ENCODE measurements at regions not wholly inside any gene's neighbourhood (a gene's known extent, or its start where the extent isn't known, plus 50 kb on each side); places are given as distances from the start of the nearest gene placed in this dataset.

GRCh38 chr3:72285502-72285901 is 500.6 kb upstream of the PROK2 start:
- Histone ChIP-seq H4K91ac (ENCODE audit: insufficient read depth, low read depth, low read length) (no peak overlapping the region), H3K36me3 (ENCODE audit: control insufficient read depth, insufficient read depth, low read length) (no peaks in the 10 kb centered on the region), H2BK15ac (ENCODE audit: low read depth, low read length) (no peak overlapping the region), H3K18ac (ENCODE audit: low read depth, low read length) (no peak overlapping the region), H3K4me3 (ENCODE audit: insufficient read depth, low read depth, low read length) (no peak overlapping the region), H2BK20ac (ENCODE audit: low read depth, low read length) (no peak overlapping the region), H4K8ac (ENCODE audit: low read depth in 2 of 2, low read length in 2 of 2) (no peak overlapping the region), H3K9me1 (ENCODE audit: insufficient read depth, low read length) (no peaks in the 10 kb centered on the region), H3K23ac (ENCODE audit: low read depth, low read length) (no peak overlapping the region), H2AFZ (replicated peaks; ENCODE audit: low read length, poor library complexity) (no peak overlapping the region), H3K9ac (ENCODE audit: low read depth, low read length) (no peak overlapping the region), H4K5ac (ENCODE audit: low read depth, low read length) (no peak overlapping the region), H3K56ac (ENCODE audit: extremely low read depth, insufficient read depth, low read length) (no peak overlapping the region), H3K9me3 (ENCODE audit: control insufficient read depth, insufficient read depth, low read length) (peaks cover 8% of the 10 kb centered on the region), H2BK120ac (ENCODE audit: low read depth, low read length) (no peak overlapping the region), H2BK5ac (ENCODE audit: low read depth, low read length, poor library complexity, severe bottlenecking) (no peak overlapping the region), H2AK9ac (replicated peaks; ENCODE audit: low read depth, low read length, poor library complexity) (no peak overlapping the region), H4K20me1 (ENCODE audit: insufficient read depth, low read length) (no peaks in the 10 kb centered on the region), H3K79me1 (ENCODE audit: low read depth in 1 of 2, low read length in 2 of 2) (no peaks in the 10 kb centered on the region), H3K27me3 (ENCODE audit: control insufficient read depth, insufficient read depth, low read length) (peaks cover 38% of the 10 kb centered on the region), H3K27ac (ENCODE audit: insufficient read depth, low read length) (no peak overlapping the region), H3K4me1 (ENCODE audit: control insufficient read depth, insufficient read depth, low read length) (peaks cover 10% of the 10 kb centered on the region; the same call in 1 of the 2 replicates), H3K14ac (replicated peaks; ENCODE audit: low read depth, low read length) (no peak overlapping the region), H2AK5ac (ENCODE audit: low read depth, low read length) (no peak overlapping the region), H3K4me2 (ENCODE audit: low read depth, low read length) (no peak overlapping the region), H3K4ac (ENCODE audit: low read depth, low read length) (no peak overlapping the region)
- intact Hi-C loops (cut with micrococcal nuclease): no loop called here
- in situ Hi-C loops (cut with MboI; ENCODE audit: low sequenced_read_pairs): no loop called here
- TF ChIP-seq FOS (IDR thresholded peaks at IDR 0.05; ENCODE audit: low read depth, low read length): no peak
- no peak for TF ChIP-seq CTCF (conservative IDR thresholded peaks at IDR 0.05; ENCODE audit: low read depth, low read length)
- no peak for TF ChIP-seq CEBPB (IDR thresholded peaks at IDR 0.05; ENCODE audit: low read depth, low read length)
- no peak for TF ChIP-seq ELK1 (IDR thresholded peaks at IDR 0.05; ENCODE audit: borderline replicate concordance, low read depth, low read length)
- no peak for DNase-seq
- ChIA-PET CTCF (interaction anchor here (1.1 kb wide), 1 partner anchor 32 kb away, joined by 3 read pairs; no protein-coding TSS in a partner anchor), POLR2A (ENCODE audit: unreplicated experiment) (no interaction called here)
- no TSS peak for BruUV-seq (replicated peaks)
- dilution Hi-C loops (cut with HindIII; ENCODE audit: low sequenced_read_pairs, unreplicated experiment): no loop called here
- no CpG with 5 or more reads among the region's 3 CpGs for WGBS, 2 experiments (ENCODE audit: extremely low coverage in 2 of 2, insufficient read length in 1 of 2)
- ATAC-seq (ENCODE audit: low read depth): no peak

All from IMR-90 (cell line).